Keratinocyte (primary cell): ENCODE measurements at regions not wholly inside any gene's neighbourhood (a gene's known extent, or its start where the extent isn't known, plus 50 kb on each side); places are given as distances from the start of the nearest gene placed in this dataset.

Source experiments
- DNase-seq: peaks from one replicate; pipeline ENCODE4 v3.0.0-alpha.2; 2011; ENCODE audit warnings: low read depth, missing footprints, low spot score
- FAIRE-seq: peaks from 2 replicates; lab custom pipeline; 2011; peaks lifted over from hg19 to GRCh38; lab: Jason Lieb, UNC
- H2AFZ ChIP-seq: 2 replicates; pipeline ENCODE4 v1.6.0; 2012; ENCODE audit warnings: low read length, control low read depth, inconsistent platforms; ENCODE audit not compliant: control insufficient read depth
- H3K27ac ChIP-seq: 2 replicates; pipeline ENCODE4 v1.5.1; 2011; ENCODE audit warnings: low read length; ENCODE audit not compliant: control insufficient read depth, insufficient read depth
- H3K27me3 ChIP-seq: 3 replicates; pipeline ENCODE4 v1.6.0; 2011; ENCODE audit warnings: low read length; ENCODE audit not compliant: control insufficient read depth, insufficient read depth; ENCODE audit errors: extremely low read depth
- H3K36me3 ChIP-seq, 2 experiments: 2 replicates in 1 of 2; 3 replicates in 1 of 2; pipeline ENCODE4 v1.5.1; 2011; ENCODE audit warnings: low read length in 2 of 2, mild to moderate bottlenecking in 1 of 2; ENCODE audit not compliant: control insufficient read depth in 2 of 2, insufficient read depth in 2 of 2; ENCODE audit errors: extremely low read depth in 1 of 2
- H3K4me1 ChIP-seq: 3 replicates; pipeline ENCODE4 v1.5.1; 2011; ENCODE audit warnings: low read length; ENCODE audit not compliant: control insufficient read depth, insufficient read depth; ENCODE audit errors: extremely low read depth
- H3K4me2 ChIP-seq: 3 replicates; pipeline ENCODE4 v1.6.0; 2011; ENCODE audit warnings: low read depth, low read length; ENCODE audit not compliant: control insufficient read depth, insufficient read depth; ENCODE audit errors: extremely low read depth
- H3K4me3 ChIP-seq, 3 experiments: fragments of 200-600 bp in 1 of 3; sonication (generic) in 1 of 3; 2 replicates in 2 of 3; 3 replicates in 1 of 3; pipeline ENCODE4 v1.5.1; 2011 to 2016; ENCODE audit warnings: low read length in 3 of 3, mild to moderate bottlenecking in 3 of 3, control low read depth in 2 of 3, inconsistent platforms in 1 of 3, low read depth in 1 of 3, mixed read lengths in 1 of 3, mixed run types in 1 of 3, moderate library complexity in 1 of 3; ENCODE audit not compliant: control insufficient read depth in 2 of 3, insufficient read depth in 2 of 3; ENCODE audit errors: extremely low read depth in 1 of 3
- H3K79me2 ChIP-seq: 2 replicates; pipeline ENCODE4 v1.6.0; 2012; ENCODE audit warnings: low read length; ENCODE audit not compliant: control insufficient read depth, insufficient read depth
- H3K9ac ChIP-seq: 3 replicates; pipeline ENCODE4 v1.6.0; 2011; ENCODE audit warnings: low read length; ENCODE audit not compliant: control insufficient read depth, insufficient read depth; ENCODE audit errors: extremely low read depth
- H3K9me1 ChIP-seq: 3 replicates; pipeline ENCODE4 v1.6.0; 2011; ENCODE audit warnings: low read length; ENCODE audit not compliant: control insufficient read depth, insufficient read depth; ENCODE audit errors: extremely low read depth
- H3K9me3 ChIP-seq: 2 replicates; pipeline ENCODE4 v1.5.1; 2012; ENCODE audit warnings: low read depth, low read length; ENCODE audit not compliant: control insufficient read depth
- H4K20me1 ChIP-seq: 3 replicates; pipeline ENCODE4 v1.6.0; 2011; ENCODE audit warnings: low read length; ENCODE audit not compliant: control insufficient read depth, insufficient read depth; ENCODE audit errors: extremely low read depth
- CTCF ChIP-seq, 3 experiments: IDR thresholded peaks in 1 of 3; conservative IDR thresholded peaks in 1 of 3; optimal IDR thresholded peaks in 1 of 3; 2 replicates in 2 of 3; 3 replicates in 1 of 3; pipeline versions ENCODE3 to v1.5.1; 2011; ENCODE audit warnings: low read length in 3 of 3, mild to moderate bottlenecking in 3 of 3, moderate library complexity in 2 of 3, control low read depth in 1 of 3, inconsistent platforms in 1 of 3; ENCODE audit not compliant: insufficient read depth in 2 of 3; ENCODE audit errors: extremely low read depth in 1 of 3
- EZH2 ChIP-seq: IDR thresholded peaks from one replicate; pipeline ENCODE4 v1.6.1; 2012; ENCODE audit warnings: inconsistent platforms, mild to moderate bottlenecking, low read length, moderate library complexity
- dilution Hi-C: fragments of 300-500 bp; cut with MboI; formaldehyde crosslinking; loops from one replicate; pipeline ENCODE4 v1.7.0; 2020; ENCODE audit warnings: low sequenced_read_pairs; ENCODE audit not compliant: extremely low pct_ligation_motif_present

GRCh38 chr9:72444435-72444834 is 77.0 kb upstream of the TMC1 start:
- Histone ChIP-seq H3K36me3 (no peaks in the 10 kb centered on the region), H3K4me3 (no peak overlapping the region), H3K27me3 (no peaks in the 10 kb centered on the region), H3K4me2 (no peak overlapping the region), H3K4me1 (peaks cover 38% of the 10 kb centered on the region), H2AFZ (no peak overlapping the region), H3K9me3 (no peaks in the 10 kb centered on the region), H3K79me2 (no peaks in the 10 kb centered on the region), H3K9me1 (peaks cover 3% of the 10 kb centered on the region), H4K20me1 (no peaks in the 10 kb centered on the region), H3K9ac (no peak overlapping the region), H3K27ac (no peak overlapping the region)
- dilution Hi-C loops = no loop called here
- FAIRE-seq (peak; percentile 81), DNase-seq (no peak)
- TF ChIP-seq CTCF (optimal IDR thresholded peaks at IDR 0.05 in 1 of 3, IDR thresholded peaks at IDR 0.05 in 1 of 3, conservative IDR thresholded peaks at IDR 0.05 in 1 of 3; ENCODE audit: extremely low read depth in 1 of 3, insufficient read depth in 2 of 3, low read length in 3 of 3) (no peak), EZH2 (no peak)

- peak; percentile 81 for FAIRE-seq
- no peaks in the 10 kb centered on the region for H3K36me3 ChIP-seq
- dilution Hi-C loops = no loop called here
- H3K9me3 ChIP-seq = no peaks in the 10 kb centered on the region
- peak in 1 of 3 experiments; percentile 10 for TF ChIP-seq CTCF (optimal IDR thresholded peaks at IDR 0.05 in 1 of 3, IDR thresholded peaks at IDR 0.05 in 1 of 3, conservative IDR thresholded peaks at IDR 0.05 in 1 of 3; ENCODE audit: extremely low read depth in 1 of 3, insufficient read depth in 2 of 3, low read length in 3 of 3)
- no peak for TF ChIP-seq EZH2
- H3K4me1 ChIP-seq = peaks cover 38% of the 10 kb centered on the region
- peaks cover 3% of the 10 kb centered on the region for H3K9me1 ChIP-seq
- H2AFZ ChIP-seq = no peak overlapping the region
- H3K79me2 ChIP-seq = no peaks in the 10 kb centered on the region
- no peak overlapping the region for H3K4me3 ChIP-seq
- H3K4me2 ChIP-seq = no peak overlapping the region
- H4K20me1 ChIP-seq = no peaks in the 10 kb centered on the region
- no peaks in the 10 kb centered on the region for H3K27me3 ChIP-seq
- no peak overlapping the region for H3K27ac ChIP-seq
- DNase-seq = no peak
- H3K9ac ChIP-seq = no peak overlapping the region
Measured at GRCh38 chr9:72443855-72444254, 77.6 kb upstream of the TMC1 start.
